Hepatocyte (in vitro differentiated cells): ENCODE measurements at regions not wholly inside any gene's neighbourhood (a gene's known extent, or its start where the extent isn't known, plus 50 kb on each side); places are given as distances from the start of the nearest gene placed in this dataset.

Experiments
- DNase-seq: peaks from one replicate; pipeline ENCODE4 v3.0.0-alpha.2; 2016; ENCODE audit warnings: low spot score
- H2AFZ ChIP-seq: fragments of 200-600 bp; sonication (generic); 2 replicates; pipeline ENCODE4 v1.6.0; 2016; ENCODE audit warnings: antibody characterized with exemption, mild to moderate bottlenecking
- H3K27ac ChIP-seq: fragments of 200-600 bp; sonication (generic); 2 replicates; pipeline ENCODE4 v1.5.1; 2016; ENCODE audit warnings: mild to moderate bottlenecking
- H3K27me3 ChIP-seq: fragments of 200-600 bp; sonication (generic); 2 replicates; pipeline ENCODE4 v1.6.1; 2016
- H3K36me3 ChIP-seq: fragments of 200-600 bp; sonication (generic); replicated peaks from 2 replicates; pipeline ENCODE4 v1.5.1; 2016; ENCODE audit warnings: low read depth; ENCODE audit not compliant: insufficient read depth
- H3K4me1 ChIP-seq: fragments of 200-600 bp; sonication (generic); 2 replicates; pipeline ENCODE4 v1.5.1; 2016; ENCODE audit warnings: mild to moderate bottlenecking, moderate library complexity; ENCODE audit not compliant: insufficient read depth
- H3K4me2 ChIP-seq: fragments of 200-600 bp; sonication (generic); 2 replicates; pipeline ENCODE4 v1.6.0; 2016
- H3K4me3 ChIP-seq: fragments of 200-600 bp; sonication (generic); 2 replicates; pipeline ENCODE4 v1.5.1; 2016; ENCODE audit warnings: mild to moderate bottlenecking
- H3K79me2 ChIP-seq: fragments of 200-600 bp; sonication (generic); 2 replicates; pipeline ENCODE4 v1.6.0; 2017; ENCODE audit warnings: mild to moderate bottlenecking
- H3K9me2 ChIP-seq: fragments of 200-600 bp; sonication (generic); replicated peaks from 2 replicates; pipeline ENCODE4 v1.6.0; 2017; ENCODE audit warnings: mild to moderate bottlenecking; ENCODE audit not compliant: insufficient read depth
- H3K9me3 ChIP-seq: fragments of 200-600 bp; sonication (generic); 2 replicates; pipeline ENCODE4 v1.5.1; 2016; ENCODE audit warnings: low read depth, mild to moderate bottlenecking
- H4K20me1 ChIP-seq: fragments of 200-600 bp; sonication (generic); 2 replicates; pipeline ENCODE4 v1.6.0; 2016; ENCODE audit warnings: mild to moderate bottlenecking; ENCODE audit not compliant: insufficient read depth, poor library complexity, severe bottlenecking
- CTCF ChIP-seq: fragments of 200-600 bp; sonication (generic); IDR thresholded peaks from 2 replicates; pipeline ENCODE4 v1.5.1; 2016; ENCODE audit warnings: antibody characterized with exemption, mild to moderate bottlenecking; ENCODE audit not compliant: poor library complexity
- EZH2 ChIP-seq: fragments of 200-600 bp; sonication (generic); IDR thresholded peaks from 2 replicates; pipeline ENCODE4 v1.6.1; 2016; ENCODE audit warnings: antibody characterized with exemption, mild to moderate bottlenecking, borderline replicate concordance
- EZH2phosphoT487 ChIP-seq: fragments of 200-600 bp; sonication (generic); IDR thresholded peaks from one replicate; pipeline ENCODE4 v1.6.1; 2018; ENCODE audit warnings: antibody characterized with exemption, mild to moderate bottlenecking, low read depth, moderate library complexity; ENCODE audit not compliant: unreplicated experiment, severe bottlenecking
- WGBS: methylation state at CpG from one replicate; pipeline ENCODE4 v1.1.6; 2016; ENCODE audit warnings: low lambda C conversion rate; ENCODE audit errors: missing lambda C conversion rate; 5-methylcytosine and 5-hydroxymethylcytosine counted together

- Histone ChIP-seq H3K9me3 (no peaks in the 10 kb centered on the region), H3K4me2 (no peak overlapping the region), H3K79me2 (peaks cover 6% of the 10 kb centered on the region), H3K4me1 (no peaks in the 10 kb centered on the region), H4K20me1 (no peaks in the 10 kb centered on the region), H3K27ac (no peak overlapping the region), H3K9me2 (no peaks in the 10 kb centered on the region), H3K27me3 (no peaks in the 10 kb centered on the region), H3K4me3 (no peak overlapping the region), H2AFZ (no peak overlapping the region), H3K36me3 (no peaks in the 10 kb centered on the region)
- WGBS: 91% methylated on average over 5 of the region's 5 CpGs
- TF ChIP-seq EZH2: no peak
- no peak for TF ChIP-seq CTCF
- no peak for TF ChIP-seq EZH2phosphoT487
- no peak for DNase-seq
These were observed 2161.4 kb upstream of the PIK3C3 start for GRCh38 chr18:39793609-39794008.

GRCh38 chr18:39788383-39788782 lies 2166.7 kb upstream of the PIK3C3 start:
- no peak overlapping the region for H3K4me3 ChIP-seq
- H3K27me3 ChIP-seq: no peaks in the 10 kb centered on the region
- no peaks in the 10 kb centered on the region for H3K36me3 ChIP-seq
- no peaks in the 10 kb centered on the region for H3K4me1 ChIP-seq
- peaks cover 2% of the 10 kb centered on the region for H3K79me2 ChIP-seq
- no peak for DNase-seq
- no peaks in the 10 kb centered on the region for H4K20me1 ChIP-seq
- H2AFZ ChIP-seq: no peak overlapping the region
- H3K9me2 ChIP-seq: no peaks in the 10 kb centered on the region
- no peak overlapping the region for H3K27ac ChIP-seq
- WGBS: 96% methylated on average over 1 of the region's 1 CpG
- no peak overlapping the region for H3K4me2 ChIP-seq
- H3K9me3 ChIP-seq: no peaks in the 10 kb centered on the region
- TF ChIP-seq EZH2phosphoT487 (no peak), CTCF (no peak), EZH2 (no peak)

GRCh38 chr18:39786477-39786876 lies 2168.6 kb upstream of the PIK3C3 start:
- Histone ChIP-seq H4K20me1 (no peaks in the 10 kb centered on the region), H3K27ac (no peak overlapping the region), H3K4me3 (no peak overlapping the region), H3K4me1 (no peaks in the 10 kb centered on the region), H3K36me3 (no peaks in the 10 kb centered on the region), H3K79me2 (peaks cover 2% of the 10 kb centered on the region), H3K9me3 (no peaks in the 10 kb centered on the region), H3K4me2 (no peak overlapping the region), H3K9me2 (no peaks in the 10 kb centered on the region), H3K27me3 (no peaks in the 10 kb centered on the region), H2AFZ (no peak overlapping the region)
- no peak for TF ChIP-seq CTCF
- TF ChIP-seq EZH2: no peak
- no peak for TF ChIP-seq EZH2phosphoT487
- DNase-seq: no peak

GRCh38 chr18:39784541-39784940 lies 2170.5 kb upstream of the PIK3C3 start:
- Histone ChIP-seq H3K27ac (no peak overlapping the region), H4K20me1 (no peaks in the 10 kb centered on the region), H3K36me3 (no peaks in the 10 kb centered on the region), H3K4me2 (no peak overlapping the region), H3K79me2 (peaks cover 2% of the 10 kb centered on the region), H3K27me3 (no peaks in the 10 kb centered on the region), H3K9me2 (no peaks in the 10 kb centered on the region), H3K4me3 (no peak overlapping the region), H3K4me1 (no peaks in the 10 kb centered on the region), H3K9me3 (no peaks in the 10 kb centered on the region), H2AFZ (no peak overlapping the region)
- no peak for DNase-seq
- 91% methylated on average over 5 of the region's 5 CpGs for WGBS
- no peak for TF ChIP-seq EZH2
- no peak for TF ChIP-seq CTCF
- no peak for TF ChIP-seq EZH2phosphoT487
